ENCODE measurements at regions not wholly inside any gene's neighbourhood (a gene's known extent, or its start where the extent isn't known, plus 50 kb on each side); places are given as distances from the start of the nearest gene placed in this dataset.

- TF ChIP-seq EP300 (IDR thresholded peaks at IDR 0.05) (no peak), POLR2AphosphoS5 (IDR thresholded peaks at IDR 0.05) (no peak), POLR2A (IDR thresholded peaks at IDR 0.05) (no peak), CTCF (IDR thresholded peaks at IDR 0.05) (no peak)
- no peak for DNase-seq
- WGBS, 2 donors, result 74 to 75% methylated on average over 1 of the region's 1 CpG
Observed at GRCh38 chr15:66962522-66962921, 102.9 kb upstream of the SMAD3 start.

GRCh38 chr15:66963084-66963483 is 102.3 kb upstream of the SMAD3 start:
- no peak overlapping the region for H3K4me3 ChIP-seq
- intact Hi-C loops (cut with DNase I), result no loop called here
- H3K27me3 ChIP-seq, result no peaks in the 10 kb centered on the region
- TF ChIP-seq POLR2A (IDR thresholded peaks at IDR 0.05) (no peak), CTCF (IDR thresholded peaks at IDR 0.05) (no peak), EP300 (IDR thresholded peaks at IDR 0.05) (no peak), POLR2AphosphoS5 (IDR thresholded peaks at IDR 0.05) (no peak)
- no peak for DNase-seq
- no peaks in the 10 kb centered on the region for H3K36me3 ChIP-seq
- H3K4me1 ChIP-seq, result no peaks in the 10 kb centered on the region
- 94 to 96% methylated on average over 5 of the region's 5 CpGs for WGBS, 2 donors
- no peaks in the 10 kb centered on the region for H3K9me3 ChIP-seq
- no peak overlapping the region for H3K27ac ChIP-seq

More at GRCh38 chr15:66962522-66962921, 102.9 kb upstream of the SMAD3 start:
- intact Hi-C loops (cut with DNase I), result no loop called here
- Histone ChIP-seq H3K4me1 (no peaks in the 10 kb centered on the region), H3K27me3 (no peaks in the 10 kb centered on the region), H3K9me3 (no peaks in the 10 kb centered on the region), H3K27ac (no peak overlapping the region), H3K4me3 (no peak overlapping the region), H3K36me3 (no peaks in the 10 kb centered on the region)

- no peak for DNase-seq
- H3K27me3 ChIP-seq, result no peaks in the 10 kb centered on the region
- H3K9me3 ChIP-seq, result no peaks in the 10 kb centered on the region
- TF ChIP-seq POLR2AphosphoS5 (IDR thresholded peaks at IDR 0.05), result no peak
- no peak for TF ChIP-seq CTCF (IDR thresholded peaks at IDR 0.05)
- no peak for TF ChIP-seq EP300 (IDR thresholded peaks at IDR 0.05)
- no peak for TF ChIP-seq POLR2A (IDR thresholded peaks at IDR 0.05)
- H3K36me3 ChIP-seq, result no peaks in the 10 kb centered on the region
- H3K27ac ChIP-seq, result no peak overlapping the region
- intact Hi-C loops (cut with DNase I), result no loop called here
- no peaks in the 10 kb centered on the region for H3K4me1 ChIP-seq
- 96% methylated on average over 1 of the region's 1 CpG for WGBS, 2 donors
- H3K4me3 ChIP-seq, result no peak overlapping the region
Observed at GRCh38 chr15:66963710-66964109, 101.7 kb upstream of the SMAD3 start.

- WGBS, 2 donors, result 95 to 96% methylated on average over 9 of the region's 9 CpGs
- Histone ChIP-seq H3K27ac (no peak overlapping the region), H3K27me3 (no peaks in the 10 kb centered on the region), H3K9me3 (no peaks in the 10 kb centered on the region), H3K4me3 (no peak overlapping the region), H3K36me3 (no peaks in the 10 kb centered on the region), H3K4me1 (no peaks in the 10 kb centered on the region)
- DNase-seq, result no peak
- TF ChIP-seq CTCF (IDR thresholded peaks at IDR 0.05), result no peak
- no peak for TF ChIP-seq POLR2A (IDR thresholded peaks at IDR 0.05)
- TF ChIP-seq POLR2AphosphoS5 (IDR thresholded peaks at IDR 0.05), result no peak
- TF ChIP-seq EP300 (IDR thresholded peaks at IDR 0.05), result no peak
- intact Hi-C loops (cut with DNase I), result no loop called here
Observed at GRCh38 chr15:66964111-66964738, 101.2 kb upstream of the SMAD3 start.

GRCh38 chr15:66964791-66965190 is 100.6 kb upstream of the SMAD3 start:
- DNase-seq, result no peak
- intact Hi-C loops (cut with DNase I), result no loop called here
- H3K27ac ChIP-seq, result no peak overlapping the region
- no peaks in the 10 kb centered on the region for H3K9me3 ChIP-seq
- TF ChIP-seq EP300 (IDR thresholded peaks at IDR 0.05) (no peak), POLR2AphosphoS5 (IDR thresholded peaks at IDR 0.05) (no peak), POLR2A (IDR thresholded peaks at IDR 0.05) (no peak), CTCF (IDR thresholded peaks at IDR 0.05) (no peak)
- no peak overlapping the region for H3K4me3 ChIP-seq
- no peaks in the 10 kb centered on the region for H3K27me3 ChIP-seq
- no peaks in the 10 kb centered on the region for H3K36me3 ChIP-seq
- H3K4me1 ChIP-seq, result no peaks in the 10 kb centered on the region
- 93 to 95% methylated on average over 9 of the region's 9 CpGs for whole genome bisulfite sequencing, 2 donors
